GM21367 (cell line): ENCODE measurements at regions not wholly inside any gene's neighbourhood (a gene's known extent, or its start where the extent isn't known, plus 50 kb on each side); places are given as distances from the start of the nearest gene placed in this dataset.
"Not testable (repeated sequence)": the region's sequence is repeated elsewhere in the genome, so short reads cannot be mapped to it uniquely, and the experiment has no call there.

Experiments used
- ATAC-seq: cut with Tn5 transposase; IDR thresholded peaks from one replicate; pipeline ENCODE4 v1.9.1; 2021; ENCODE audit not compliant: unreplicated experiment

- no peak for ATAC-seq
Measured at GRCh38 chr5:138649316-138649720, 74.1 kb upstream of the HSPA9 start.

GRCh38 chr5:138648841-138649240 is 73.6 kb upstream of the HSPA9 start:
- no peak for ATAC-seq

- no peak for ATAC-seq
Measured at GRCh38 chr5:138647794-138648410, 72.7 kb upstream of the HSPA9 start.

GRCh38 chr5:138647261-138647788 is 72.1 kb upstream of the HSPA9 start:
- ATAC-seq, result no peak

- ATAC-seq, result no peak
Measured at GRCh38 chr5:138646671-138647070, 71.5 kb upstream of the HSPA9 start.

- ATAC-seq, result no peak
Measured at GRCh38 chr5:138645778-138646575, 70.8 kb upstream of the HSPA9 start.

GRCh38 chr5:138643040-138643791 is 68.0 kb upstream of the HSPA9 start:
- no peak for ATAC-seq

- ATAC-seq, result no peak
Measured at GRCh38 chr5:138641547-138642298, 66.5 kb upstream of the HSPA9 start.

GRCh38 chr5:138640646-138641254 is 65.5 kb upstream of the HSPA9 start:
- no peak for ATAC-seq

- ATAC-seq, result no peak
Measured at GRCh38 chr5:138640138-138640537, 64.9 kb upstream of the HSPA9 start.

GRCh38 chr5:138639326-138639725 is 64.1 kb upstream of the HSPA9 start:
- ATAC-seq, result no peak

- ATAC-seq, result no peak
Measured at GRCh38 chr5:138637256-138637655, 62.1 kb upstream of the HSPA9 start.

GRCh38 chr5:138636398-138636944 is 61.3 kb upstream of the HSPA9 start:
- no peak for ATAC-seq

GRCh38 chr5:138635708-138636107 is 60.5 kb upstream of the HSPA9 start:
- ATAC-seq, result no peak

GRCh38 chr5:138635265-138635664 is 60.1 kb upstream of the HSPA9 start:
- ATAC-seq, result no peak

GRCh38 chr5:138634804-138635203 is 59.6 kb upstream of the HSPA9 start:
- ATAC-seq, result not testable (repeated sequence)

GRCh38 chr5:138632900-138633489 is 57.8 kb upstream of the HSPA9 start:
- no peak for ATAC-seq

GRCh38 chr5:138631096-138631928 is 56.1 kb upstream of the HSPA9 start:
- no peak for ATAC-seq

GRCh38 chr5:138629392-138629791 is 54.2 kb upstream of the HSPA9 start:
- no peak for ATAC-seq
